ENCODE measurements at regions not wholly inside any gene's neighbourhood (a gene's known extent, or its start where the extent isn't known, plus 50 kb on each side); places are given as distances from the start of the nearest gene placed in this dataset.

DNA sequence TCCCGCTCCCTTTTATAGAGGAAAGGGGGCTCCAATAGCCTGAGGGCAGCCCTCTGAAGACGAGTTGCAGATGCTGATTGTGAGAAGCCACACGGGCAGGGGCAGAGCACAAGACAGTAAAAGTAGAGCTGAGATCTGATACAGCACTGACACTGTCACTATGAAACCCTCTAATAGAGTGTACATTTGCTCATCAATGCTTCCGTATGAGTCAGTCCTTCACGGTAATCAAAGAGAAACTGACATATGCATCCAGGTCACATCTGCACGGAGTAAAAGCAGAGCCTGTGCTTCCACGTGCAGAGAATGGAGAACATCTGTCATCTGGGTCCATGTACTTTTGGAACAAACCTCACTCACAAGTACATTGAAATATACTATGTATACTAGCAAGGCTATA, 60.6 kb upstream of the TMEM215 start:
- TF ChIP-seq, protein P1, sequence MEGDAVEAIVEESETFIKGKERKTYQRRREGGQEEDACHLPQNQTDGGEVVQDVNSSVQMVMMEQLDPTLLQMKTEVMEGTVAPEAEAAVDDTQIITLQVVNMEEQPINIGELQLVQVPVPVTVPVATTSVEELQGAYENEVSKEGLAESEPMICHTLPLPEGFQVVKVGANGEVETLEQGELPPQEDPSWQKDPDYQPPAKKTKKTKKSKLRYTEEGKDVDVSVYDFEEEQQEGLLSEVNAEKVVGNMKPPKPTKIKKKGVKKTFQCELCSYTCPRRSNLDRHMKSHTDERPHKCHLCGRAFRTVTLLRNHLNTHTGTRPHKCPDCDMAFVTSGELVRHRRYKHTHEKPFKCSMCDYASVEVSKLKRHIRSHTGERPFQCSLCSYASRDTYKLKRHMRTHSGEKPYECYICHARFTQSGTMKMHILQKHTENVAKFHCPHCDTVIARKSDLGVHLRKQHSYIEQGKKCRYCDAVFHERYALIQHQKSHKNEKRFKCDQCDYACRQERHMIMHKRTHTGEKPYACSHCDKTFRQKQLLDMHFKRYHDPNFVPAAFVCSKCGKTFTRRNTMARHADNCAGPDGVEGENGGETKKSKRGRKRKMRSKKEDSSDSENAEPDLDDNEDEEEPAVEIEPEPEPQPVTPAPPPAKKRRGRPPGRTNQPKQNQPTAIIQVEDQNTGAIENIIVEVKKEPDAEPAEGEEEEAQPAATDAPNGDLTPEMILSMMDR (conservative IDR thresholded peaks at IDR 0.05; ENCODE audit: low read depth, low read length), result no peak
- no peak for TF ChIP-seq MAZ (IDR thresholded peaks at IDR 0.05; ENCODE audit: borderline replicate concordance, low read depth, low read length)

Measured in IMR-90 (cell line).